Upper lobe of left lung (tissue), 6 donors: ENCODE measurements at regions not wholly inside any gene's neighbourhood (a gene's known extent, or its start where the extent isn't known, plus 50 kb on each side); places are given as distances from the start of the nearest gene placed in this dataset.

Experiments used
- ATAC-seq, 2 donors: fragments of 200-7000 bp; cut with Tn5 transposase; one replicate each; pipeline ENCODE4 v1.9.1; 2022; ENCODE audit warnings: mild to moderate bottlenecking in 2 of 2, moderate library complexity in 2 of 2; ENCODE audit not compliant: low FRiP score in 2 of 2
- DNase-seq, 2 donors: peaks; one replicate each; pipeline ENCODE4 v3.0.0-alpha.2; 2019 to 2020
- H3K27ac ChIP-seq, 4 donors: fragments of 200-600 bp; sonication (generic); one replicate each; pipeline ENCODE4 v1.5.1; 2016 to 2019
- H3K27me3 ChIP-seq, 4 donors: fragments of 200-600 bp; sonication (generic); one replicate each; pipeline ENCODE4 v1.5.1; 2017 to 2019
- H3K36me3 ChIP-seq, 4 donors: fragments of 200-600 bp; sonication (generic); one replicate each; pipeline ENCODE4 v1.5.1; 2016 to 2019
- H3K4me1 ChIP-seq, 4 donors: fragments of 200-600 bp; sonication (generic); one replicate each; pipeline ENCODE4 v1.5.1; 2018 to 2019
- H3K4me3 ChIP-seq, 4 donors: fragments of 200-600 bp; sonication (generic); one replicate each; pipeline ENCODE4 v1.5.1; 2017 to 2019; ENCODE audit warnings: mild to moderate bottlenecking in 2 of 4, moderate library complexity in 1 of 4
- H3K9me3 ChIP-seq, 4 donors: fragments of 200-600 bp; sonication (generic); one replicate each; pipeline ENCODE4 v1.5.1; 2018 to 2019
- EP300 ChIP-seq, 4 donors: sonication (generic); formaldehyde crosslinking; IDR thresholded peaks; one replicate each; pipeline ENCODE4 v1.5.1; 2017; ENCODE audit warnings: antibody characterized with exemption in 4 of 4, control low read depth in 2 of 4
- POLR2A ChIP-seq, 4 donors: fragments of 450-650 bp; IDR thresholded peaks; one replicate each; pipeline ENCODE4 v1.5.1; 2016 to 2017; ENCODE audit warnings: antibody characterized with exemption in 4 of 4, mild to moderate bottlenecking in 2 of 4
- POLR2AphosphoS5 ChIP-seq, 2 donors: sonication (generic); formaldehyde crosslinking; IDR thresholded peaks; one replicate each; pipeline ENCODE4 v1.5.1; 2017; ENCODE audit warnings: antibody characterized with exemption in 2 of 2
- WGBS, 2 donors: methylation state at CpG; one replicate each; pipeline ENCODE4 v1.1.5; 2017 to 2018; 5-methylcytosine and 5-hydroxymethylcytosine counted together
- TF ChIP-seq, protein P1 (sequence below), 6 experiments: fragments of 450-650 bp in 4 of 6; fragments of 200-600 bp in 2 of 6; sonication (generic) in 2 of 6; IDR thresholded peaks; one replicate each; pipeline ENCODE4 v1.5.1; 2016 to 2019; ENCODE audit warnings: antibody characterized with exemption in 6 of 6
- donor health status: DM: no; HTN: no; CAD: no; lungs with moderate emphysema.
- donor health status: DM: no; HTN: yes; CAD: no; lungs with severe emphysema.

DNA sequence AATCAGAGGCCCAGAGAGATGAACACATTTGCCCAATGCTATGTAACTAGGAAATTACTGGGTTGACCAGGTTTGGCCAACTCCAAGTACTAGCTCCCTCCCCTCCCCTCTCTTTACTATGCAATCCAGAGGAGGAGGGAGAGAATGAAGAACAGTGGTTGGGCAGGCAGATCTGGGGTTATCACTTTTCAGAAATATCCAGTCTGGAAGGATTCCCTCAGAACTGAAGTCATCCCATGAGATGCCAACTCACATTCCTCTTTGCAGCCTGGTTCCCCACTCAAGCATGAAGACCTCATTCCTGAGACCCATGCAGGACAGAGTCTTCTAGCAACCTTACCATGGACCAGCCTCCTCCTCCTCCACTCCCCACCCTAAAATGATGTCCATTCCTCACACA is 201.1 kb downstream of the TLE3 start:
- Histone ChIP-seq H3K27me3 (no peaks in the 10 kb centered on the region), H3K4me3 (no peak overlapping the region), H3K36me3 (no peaks in the 10 kb centered on the region), H3K27ac (no peak overlapping the region), H3K9me3 (no peaks in the 10 kb centered on the region), H3K4me1 (peaks cover 0 to 4% (median 0%) of the 10 kb centered on the region in 4 donors)
- TF ChIP-seq POLR2AphosphoS5 (IDR thresholded peaks at IDR 0.05) (no peak), POLR2A (IDR thresholded peaks at IDR 0.05) (no peak), EP300 (IDR thresholded peaks at IDR 0.05) (no peak)
- TF ChIP-seq, protein P1, sequence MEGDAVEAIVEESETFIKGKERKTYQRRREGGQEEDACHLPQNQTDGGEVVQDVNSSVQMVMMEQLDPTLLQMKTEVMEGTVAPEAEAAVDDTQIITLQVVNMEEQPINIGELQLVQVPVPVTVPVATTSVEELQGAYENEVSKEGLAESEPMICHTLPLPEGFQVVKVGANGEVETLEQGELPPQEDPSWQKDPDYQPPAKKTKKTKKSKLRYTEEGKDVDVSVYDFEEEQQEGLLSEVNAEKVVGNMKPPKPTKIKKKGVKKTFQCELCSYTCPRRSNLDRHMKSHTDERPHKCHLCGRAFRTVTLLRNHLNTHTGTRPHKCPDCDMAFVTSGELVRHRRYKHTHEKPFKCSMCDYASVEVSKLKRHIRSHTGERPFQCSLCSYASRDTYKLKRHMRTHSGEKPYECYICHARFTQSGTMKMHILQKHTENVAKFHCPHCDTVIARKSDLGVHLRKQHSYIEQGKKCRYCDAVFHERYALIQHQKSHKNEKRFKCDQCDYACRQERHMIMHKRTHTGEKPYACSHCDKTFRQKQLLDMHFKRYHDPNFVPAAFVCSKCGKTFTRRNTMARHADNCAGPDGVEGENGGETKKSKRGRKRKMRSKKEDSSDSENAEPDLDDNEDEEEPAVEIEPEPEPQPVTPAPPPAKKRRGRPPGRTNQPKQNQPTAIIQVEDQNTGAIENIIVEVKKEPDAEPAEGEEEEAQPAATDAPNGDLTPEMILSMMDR (IDR thresholded peaks at IDR 0.05): no peak
- no peak for DNase-seq
- ATAC-seq: no peak

GRCh38 chr15:69897061-69897460 is 200.7 kb downstream of the TLE3 start:
- no peaks in the 10 kb centered on the region for H3K9me3 ChIP-seq
- H3K27me3 ChIP-seq: no peaks in the 10 kb centered on the region
- peaks cover 0 to 4% (median 0%) of the 10 kb centered on the region in 4 donors for H3K4me1 ChIP-seq
- H3K27ac ChIP-seq: no peak overlapping the region
- WGBS, 2 donors: 78 to 92% methylated on average over 4 of the region's 4 CpGs
- H3K4me3 ChIP-seq: no peak overlapping the region
- DNase-seq (no peak), ATAC-seq (no peak)
- H3K36me3 ChIP-seq: no peaks in the 10 kb centered on the region
- TF ChIP-seq, protein P1 (IDR thresholded peaks at IDR 0.05): no peak
- TF ChIP-seq POLR2AphosphoS5 (IDR thresholded peaks at IDR 0.05) (no peak), EP300 (IDR thresholded peaks at IDR 0.05) (no peak), POLR2A (IDR thresholded peaks at IDR 0.05) (no peak)

DNA sequence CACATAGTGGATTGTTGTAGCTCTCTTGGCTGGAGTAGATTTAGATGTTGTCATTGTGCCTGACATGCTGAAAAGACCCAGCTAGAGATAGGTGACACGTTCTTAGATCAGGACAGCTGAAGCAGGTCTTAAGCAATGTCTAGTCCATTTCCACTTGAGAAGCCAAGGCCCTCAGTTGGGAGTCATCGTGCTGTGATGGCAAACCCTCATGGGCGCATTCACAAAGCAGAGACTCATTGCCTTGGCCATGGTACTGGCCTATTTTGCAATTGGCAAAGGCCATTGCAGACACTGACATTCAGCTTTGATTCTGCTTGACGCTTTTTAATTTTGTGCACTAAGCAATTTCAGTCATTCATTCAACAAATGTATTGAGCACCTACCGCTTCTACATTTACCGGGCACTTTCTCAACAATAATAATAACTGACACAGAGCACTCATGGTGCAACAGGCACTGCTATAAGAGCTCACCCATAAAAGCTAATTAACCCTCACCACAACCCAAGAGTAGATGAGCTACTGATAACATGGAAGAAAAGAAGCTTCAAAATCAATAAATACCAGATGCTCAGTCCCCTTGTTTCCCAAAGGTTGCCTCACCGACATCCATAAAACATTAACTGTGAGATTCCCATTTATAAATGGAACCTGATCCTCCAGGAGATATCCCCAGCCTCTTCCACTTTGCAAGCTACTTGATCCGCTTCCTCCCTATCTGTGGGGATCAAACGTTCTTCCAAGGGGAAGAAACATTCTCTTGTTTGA is 200.1 kb downstream of the TLE3 start:
- no peaks in the 10 kb centered on the region for H3K36me3 ChIP-seq
- WGBS, 2 donors: 87% methylated on average over 8 to 9 of the region's 9 CpGs
- TF ChIP-seq POLR2A (IDR thresholded peaks at IDR 0.05) (no peak), POLR2AphosphoS5 (IDR thresholded peaks at IDR 0.05) (no peak)
- TF ChIP-seq, protein P1 (IDR thresholded peaks at IDR 0.05): no peak
- ATAC-seq (no peak), DNase-seq (no peak)
- H3K27me3 ChIP-seq: no peaks in the 10 kb centered on the region
- H3K9me3 ChIP-seq: no peaks in the 10 kb centered on the region
- no peak overlapping the region for H3K4me3 ChIP-seq
- peaks cover 0 to 4% (median 0%) of the 10 kb centered on the region in 4 donors for H3K4me1 ChIP-seq
- H3K27ac ChIP-seq: no peak overlapping the region

DNA sequence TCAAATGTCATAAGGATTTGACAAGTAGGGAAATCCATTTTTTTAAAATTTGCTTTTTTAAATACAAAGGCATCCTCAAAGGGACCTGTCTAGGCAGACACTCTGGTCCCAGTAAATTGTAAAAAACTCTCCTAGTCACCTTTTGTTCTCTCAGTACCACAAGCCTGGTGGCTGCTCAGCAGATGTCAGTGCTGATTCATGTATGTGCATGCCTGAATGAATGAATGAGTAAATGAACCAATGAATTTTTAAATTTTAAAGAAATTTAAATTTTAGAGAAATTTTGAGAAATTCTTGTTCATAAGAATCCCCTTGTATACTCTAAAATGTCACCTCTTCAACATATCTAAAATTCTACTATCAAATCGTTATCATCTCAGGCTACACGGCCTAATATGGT is 199.5 kb downstream of the TLE3 start:
- Histone ChIP-seq H3K36me3 (no peaks in the 10 kb centered on the region), H3K27ac (no peak overlapping the region), H3K9me3 (no peaks in the 10 kb centered on the region), H3K27me3 (no peaks in the 10 kb centered on the region), H3K4me1 (peaks cover 0 to 4% (median 0%) of the 10 kb centered on the region in 4 donors), H3K4me3 (no peak overlapping the region)
- DNase-seq (no peak), ATAC-seq (no peak)
- no peak for TF ChIP-seq POLR2A (IDR thresholded peaks at IDR 0.05)
- no peak for TF ChIP-seq EP300 (IDR thresholded peaks at IDR 0.05)
- no peak for TF ChIP-seq POLR2AphosphoS5 (IDR thresholded peaks at IDR 0.05)
- TF ChIP-seq, protein P1 (IDR thresholded peaks at IDR 0.05): no peak
- WGBS, 2 donors: 93 to 94% methylated on average over 2 of the region's 2 CpGs
